ENCODE measurements at regions not wholly inside any gene's neighbourhood (a gene's known extent, or its start where the extent isn't known, plus 50 kb on each side); places are given as distances from the start of the nearest gene placed in this dataset.
A peak's percentile ranks its signal among the peaks of the same experiment; 100 is the strongest.

DNA sequence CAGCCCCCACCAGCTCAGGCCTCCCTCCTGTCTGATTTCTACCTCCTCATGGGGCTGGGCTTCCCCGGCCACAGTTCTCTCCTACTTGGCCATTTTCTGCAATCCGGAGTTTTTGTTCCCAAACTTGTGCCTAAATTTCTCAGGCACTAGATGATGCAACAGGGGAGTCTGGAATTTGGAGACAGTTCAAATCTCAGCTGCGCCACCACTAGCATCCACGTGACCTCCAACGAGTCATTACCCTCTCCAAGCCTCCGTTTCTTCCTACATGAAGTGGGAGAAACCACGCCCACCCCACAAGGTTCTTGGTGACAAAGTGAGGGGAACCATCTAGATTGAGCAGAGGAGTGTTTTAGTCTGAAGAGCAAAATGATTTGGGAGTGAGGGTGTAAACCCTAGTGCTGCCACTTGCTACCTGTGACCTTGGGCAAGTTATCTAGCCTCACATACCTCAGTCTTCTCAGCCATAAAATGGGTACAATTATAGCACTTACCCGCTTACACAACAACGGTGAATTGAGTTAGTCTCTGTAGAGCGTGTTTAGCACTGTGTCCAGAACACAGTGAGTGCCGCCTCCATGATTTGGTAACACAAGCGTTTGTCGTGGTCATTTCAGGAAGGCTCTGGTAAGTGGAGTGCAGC lies 61.4 kb upstream of the ASAP2 start:
- Histone ChIP-seq H3K4me1 (ENCODE audit: control insufficient read depth, insufficient read depth, low read length) (peaks cover 17% of the 10 kb centered on the region), H3K4me3 (ENCODE audit: low read length) (no peak overlapping the region), H3K36me3 (ENCODE audit: control insufficient read depth, insufficient read depth, low read length) (no peaks in the 10 kb centered on the region), H3K27me3 (ENCODE audit: control insufficient read depth, insufficient read depth, low read length) (peaks cover 3% of the 10 kb centered on the region), H3K9me3 (replicated peaks; ENCODE audit: control insufficient read depth, low read depth, low read length) (no peaks in the 10 kb centered on the region), H3K27ac (ENCODE audit: low read length) (no peak overlapping the region)
- 81% methylated on average over 6 of the region's 13 CpGs for WGBS (ENCODE audit: insufficient coverage)
- DNase-seq = no peak

DNA sequence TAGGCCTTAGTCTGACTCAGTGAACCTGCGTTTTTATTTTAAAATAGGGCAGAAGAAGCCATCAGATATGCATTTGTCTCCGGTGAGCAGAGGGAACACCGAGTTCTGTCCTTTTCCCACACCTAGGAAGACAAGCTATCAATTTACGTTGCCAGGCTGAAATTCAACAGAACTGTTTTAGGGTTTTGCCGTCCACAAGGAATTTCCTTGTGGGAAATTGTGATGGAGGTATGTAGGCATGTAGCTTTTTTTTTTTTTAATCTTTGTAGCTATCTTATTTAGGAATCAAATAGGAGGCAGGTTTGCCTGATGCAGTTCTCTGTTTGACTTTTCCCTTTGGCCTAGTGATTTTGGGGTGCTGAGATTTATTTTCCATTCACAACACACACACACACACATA lies 62.0 kb upstream of the ASAP2 start:
- Histone ChIP-seq H3K27me3 (ENCODE audit: control insufficient read depth, insufficient read depth, low read length) (peaks cover 3% of the 10 kb centered on the region), H3K4me3 (ENCODE audit: low read length) (no peak overlapping the region), H3K36me3 (ENCODE audit: control insufficient read depth, insufficient read depth, low read length) (no peaks in the 10 kb centered on the region), H3K9me3 (replicated peaks; ENCODE audit: control insufficient read depth, low read depth, low read length) (no peaks in the 10 kb centered on the region), H3K27ac (ENCODE audit: low read length) (no peak overlapping the region), H3K4me1 (ENCODE audit: control insufficient read depth, insufficient read depth, low read length) (peaks cover 16% of the 10 kb centered on the region)
- WGBS (ENCODE audit: insufficient coverage) = 90% methylated on average over 2 of the region's 5 CpGs
- DNase-seq = no peak

DNA sequence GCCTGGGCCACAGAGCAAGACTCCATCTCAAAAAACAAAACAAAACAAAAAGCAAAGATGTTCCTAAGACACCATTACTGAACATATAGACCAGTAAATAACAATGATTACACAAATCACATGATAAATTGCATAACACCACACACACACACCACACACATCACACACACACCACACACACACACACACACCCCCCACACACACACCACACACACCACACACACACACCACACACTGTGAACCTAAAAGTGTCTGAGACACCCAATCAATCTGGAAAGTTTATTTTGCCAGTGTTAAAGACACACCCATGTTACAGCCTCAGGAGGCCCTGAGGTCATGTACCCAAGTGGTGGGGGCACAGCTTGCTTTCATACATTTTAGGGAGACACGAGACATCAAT lies 62.6 kb upstream of the ASAP2 start:
- no CpG with 5 or more reads among the region's 1 CpG for WGBS (ENCODE audit: insufficient coverage)
- no peak overlapping the region for H3K4me3 ChIP-seq (ENCODE audit: low read length)
- no peaks in the 10 kb centered on the region for H3K36me3 ChIP-seq (ENCODE audit: control insufficient read depth, insufficient read depth, low read length)
- DNase-seq = no peak
- H3K4me1 ChIP-seq (ENCODE audit: control insufficient read depth, insufficient read depth, low read length) = peaks cover 17% of the 10 kb centered on the region
- peaks cover 3% of the 10 kb centered on the region for H3K27me3 ChIP-seq (ENCODE audit: control insufficient read depth, insufficient read depth, low read length)
- no peaks in the 10 kb centered on the region for H3K9me3 ChIP-seq (replicated peaks; ENCODE audit: control insufficient read depth, low read depth, low read length)
- H3K27ac ChIP-seq (ENCODE audit: low read length) = no peak overlapping the region

DNA sequence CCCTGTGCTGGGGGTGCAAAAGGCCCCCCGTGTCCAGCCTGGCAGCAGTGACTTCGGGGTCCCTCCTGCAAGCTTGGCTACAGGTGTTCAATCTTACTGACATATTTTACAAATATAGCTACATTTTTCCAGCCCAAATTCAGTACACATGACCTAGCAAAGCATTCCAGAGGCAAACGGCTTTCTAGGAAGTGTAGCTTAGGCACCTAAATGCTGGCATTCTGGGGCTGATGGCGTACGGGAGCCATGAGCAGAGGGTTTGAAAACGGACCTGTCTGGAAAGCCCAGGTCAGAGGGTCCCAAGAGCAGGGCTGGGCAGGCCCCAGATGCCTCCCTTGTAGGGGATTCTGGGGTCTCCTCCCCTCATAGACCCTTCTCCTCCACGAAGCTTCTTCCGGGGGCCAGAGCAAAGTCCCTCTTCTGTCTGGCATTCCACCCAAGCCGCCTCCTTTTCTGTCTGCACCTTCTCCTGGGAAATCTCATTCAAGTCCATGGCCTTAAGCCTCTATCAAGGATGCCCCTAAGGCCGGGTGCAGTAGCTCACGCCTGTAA lies 63.3 kb upstream of the ASAP2 start:
- Histone ChIP-seq H3K27ac (ENCODE audit: low read length) (peak overlapping the region; percentile 16), H3K27me3 (ENCODE audit: control insufficient read depth, insufficient read depth, low read length) (peaks cover 3% of the 10 kb centered on the region), H3K4me1 (ENCODE audit: control insufficient read depth, insufficient read depth, low read length) (peaks cover 17% of the 10 kb centered on the region), H3K36me3 (ENCODE audit: control insufficient read depth, insufficient read depth, low read length) (no peaks in the 10 kb centered on the region), H3K4me3 (ENCODE audit: low read length) (peak overlapping the region; percentile 30), H3K9me3 (replicated peaks; ENCODE audit: control insufficient read depth, low read depth, low read length) (no peaks in the 10 kb centered on the region)
- DNase-seq = no peak
- WGBS (ENCODE audit: insufficient coverage) = 63% methylated on average over 7 of the region's 11 CpGs

DNA sequence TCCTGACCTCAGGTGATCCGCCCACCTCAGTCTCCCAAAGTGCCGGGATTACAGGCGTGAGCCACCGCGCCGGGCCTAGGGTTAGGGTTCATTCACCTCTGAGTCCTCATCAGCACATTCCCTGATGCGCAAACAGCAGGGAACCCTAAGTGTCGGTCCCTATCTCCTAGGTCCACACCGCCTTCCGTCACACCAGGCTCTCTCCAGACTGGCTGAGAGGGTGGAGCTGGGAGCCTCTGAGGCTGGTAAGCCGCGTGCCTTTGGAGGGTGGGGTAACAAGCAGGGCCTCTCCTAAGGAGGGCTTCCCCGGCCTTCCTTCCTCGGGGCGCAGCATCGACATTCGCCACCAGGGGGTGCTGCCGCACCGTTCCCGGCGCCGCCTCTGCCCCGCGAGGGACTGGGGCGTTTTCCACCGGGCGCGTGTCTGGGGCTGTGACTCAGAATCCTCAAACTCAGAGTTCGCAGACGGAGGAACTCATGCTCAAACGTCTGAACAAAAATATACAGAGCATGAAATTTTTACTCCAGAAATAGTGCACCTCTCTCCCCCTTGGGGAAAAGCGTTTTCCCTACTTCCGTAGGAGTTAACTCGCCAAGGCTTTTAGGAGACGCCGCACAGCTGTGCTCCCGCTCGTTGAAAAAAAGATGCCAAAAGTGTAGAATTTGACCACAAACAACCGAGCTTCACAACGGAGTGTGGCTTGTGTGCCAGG lies 63.9 kb upstream of the ASAP2 start:
- DNase-seq = peak; percentile 89
- 7% methylated on average over 31 of the region's 40 CpGs for WGBS (ENCODE audit: insufficient coverage)
- Histone ChIP-seq H3K4me1 (ENCODE audit: control insufficient read depth, insufficient read depth, low read length) (peaks cover 20% of the 10 kb centered on the region), H3K9me3 (replicated peaks; ENCODE audit: control insufficient read depth, low read depth, low read length) (no peaks in the 10 kb centered on the region), H3K27ac (ENCODE audit: low read length) (peak overlapping the region; percentile 16), H3K4me3 (ENCODE audit: low read length) (peak overlapping the region; percentile 30), H3K36me3 (ENCODE audit: control insufficient read depth, insufficient read depth, low read length) (no peaks in the 10 kb centered on the region), H3K27me3 (ENCODE audit: control insufficient read depth, insufficient read depth, low read length) (peaks cover 3% of the 10 kb centered on the region)

DNA sequence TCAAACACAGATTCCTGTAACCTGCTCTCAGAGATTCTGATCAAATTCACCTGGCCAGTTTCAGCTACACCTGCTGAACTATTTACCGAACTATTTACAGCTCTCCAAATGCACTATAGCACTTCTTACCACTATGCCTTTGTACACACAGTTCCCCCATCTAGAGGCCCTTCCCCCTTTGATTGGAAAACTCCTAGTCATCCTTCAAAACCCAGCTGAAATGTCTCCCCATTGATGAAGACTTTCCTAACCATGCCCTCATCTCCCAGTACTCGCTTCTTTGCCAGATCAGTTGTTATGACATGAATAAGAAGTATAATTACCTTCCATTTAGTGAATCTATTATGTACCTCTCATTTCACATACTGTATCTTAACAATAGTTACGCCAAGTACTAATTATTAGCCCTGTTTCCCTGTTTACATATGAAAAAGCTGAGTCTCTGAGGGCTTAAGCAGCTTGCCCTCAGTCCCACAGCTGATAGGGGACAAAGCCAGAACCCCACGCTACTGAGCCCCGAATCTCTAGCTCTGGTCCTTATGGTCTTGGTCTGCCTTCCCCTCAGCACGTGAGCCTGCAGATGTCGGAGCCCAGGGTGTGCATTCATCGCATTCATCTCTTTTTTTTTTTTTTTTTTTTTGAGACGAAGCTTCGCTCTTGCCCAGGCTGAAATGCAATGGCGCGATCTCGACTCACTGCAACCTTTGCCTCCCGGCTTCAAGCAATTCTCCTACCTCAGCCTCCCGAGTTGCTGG lies 64.7 kb upstream of the ASAP2 start:
- H3K4me1 ChIP-seq (ENCODE audit: control insufficient read depth, insufficient read depth, low read length) = peaks cover 20% of the 10 kb centered on the region
- no peaks in the 10 kb centered on the region for H3K36me3 ChIP-seq (ENCODE audit: control insufficient read depth, insufficient read depth, low read length)
- no peak overlapping the region for H3K4me3 ChIP-seq (ENCODE audit: low read length)
- 88% methylated on average over 13 of the region's 15 CpGs for WGBS (ENCODE audit: insufficient coverage)
- H3K27me3 ChIP-seq (ENCODE audit: control insufficient read depth, insufficient read depth, low read length) = peaks cover 3% of the 10 kb centered on the region
- no peak for DNase-seq
- no peak overlapping the region for H3K27ac ChIP-seq (ENCODE audit: low read length)
- no peaks in the 10 kb centered on the region for H3K9me3 ChIP-seq (replicated peaks; ENCODE audit: control insufficient read depth, low read depth, low read length)

DNA sequence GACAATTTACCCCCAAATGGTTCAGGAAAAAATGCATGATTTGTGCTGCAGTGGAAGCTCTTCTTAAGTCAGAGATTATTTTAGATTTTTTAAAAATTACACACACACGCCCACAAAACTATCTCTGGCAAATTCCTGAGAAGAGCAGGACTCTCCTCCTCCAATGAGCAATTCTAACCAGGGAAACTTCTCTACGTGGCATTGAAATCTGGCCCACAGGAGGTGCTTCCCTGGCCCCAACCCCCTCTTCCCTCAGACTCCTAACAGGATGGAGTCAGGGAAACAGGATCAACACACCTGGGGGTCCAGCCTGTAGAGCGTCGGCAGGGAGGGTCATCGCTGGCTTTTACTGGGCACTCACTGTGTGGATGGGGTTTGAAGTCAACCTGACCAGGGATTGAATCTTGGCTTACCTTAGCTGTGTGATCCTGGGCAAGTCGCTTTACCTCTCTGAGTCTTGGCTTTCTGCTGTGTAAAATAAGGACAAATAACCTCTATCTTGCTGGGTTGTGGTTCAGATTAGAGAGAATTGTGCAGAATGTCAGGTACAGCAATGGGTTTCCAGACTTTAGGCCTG lies 65.4 kb upstream of the ASAP2 start:
- peaks cover 3% of the 10 kb centered on the region for H3K27me3 ChIP-seq (ENCODE audit: control insufficient read depth, insufficient read depth, low read length)
- no peak overlapping the region for H3K4me3 ChIP-seq (ENCODE audit: low read length)
- no peaks in the 10 kb centered on the region for H3K36me3 ChIP-seq (ENCODE audit: control insufficient read depth, insufficient read depth, low read length)
- H3K27ac ChIP-seq (ENCODE audit: low read length) = no peak overlapping the region
- WGBS (ENCODE audit: insufficient coverage) = 73% methylated on average over 5 of the region's 6 CpGs
- H3K4me1 ChIP-seq (ENCODE audit: control insufficient read depth, insufficient read depth, low read length) = peaks cover 20% of the 10 kb centered on the region
- H3K9me3 ChIP-seq (replicated peaks; ENCODE audit: control insufficient read depth, low read depth, low read length) = no peaks in the 10 kb centered on the region
- no peak for DNase-seq

DNA sequence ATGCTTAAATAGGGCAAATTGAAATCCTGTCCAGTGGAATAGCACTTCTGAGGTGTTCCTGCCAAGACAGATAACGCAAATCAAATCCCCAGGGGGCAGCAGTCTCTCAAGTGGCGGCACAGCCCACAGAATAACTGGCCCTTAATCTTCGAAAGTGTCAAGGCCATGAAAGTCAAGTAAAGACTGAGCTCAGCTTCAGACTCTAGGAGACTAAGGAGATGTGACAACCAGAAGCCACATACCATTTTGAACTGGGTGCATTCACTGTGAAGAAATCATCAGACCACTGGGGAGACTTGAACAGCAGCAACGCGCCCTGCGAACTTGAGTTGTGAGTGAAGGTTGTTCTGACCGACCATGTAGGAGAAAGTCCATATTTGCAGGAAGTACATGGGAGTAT lies 66.0 kb upstream of the ASAP2 start:
- Histone ChIP-seq H3K27ac (ENCODE audit: low read length) (no peak overlapping the region), H3K9me3 (replicated peaks; ENCODE audit: control insufficient read depth, low read depth, low read length) (no peaks in the 10 kb centered on the region), H3K36me3 (ENCODE audit: control insufficient read depth, insufficient read depth, low read length) (no peaks in the 10 kb centered on the region), H3K4me3 (ENCODE audit: low read length) (no peak overlapping the region), H3K27me3 (ENCODE audit: control insufficient read depth, insufficient read depth, low read length) (peaks cover 3% of the 10 kb centered on the region), H3K4me1 (ENCODE audit: control insufficient read depth, insufficient read depth, low read length) (peaks cover 20% of the 10 kb centered on the region)
- no peak for DNase-seq
- WGBS (ENCODE audit: insufficient coverage) = 63% methylated on average over 6 of the region's 7 CpGs

DNA sequence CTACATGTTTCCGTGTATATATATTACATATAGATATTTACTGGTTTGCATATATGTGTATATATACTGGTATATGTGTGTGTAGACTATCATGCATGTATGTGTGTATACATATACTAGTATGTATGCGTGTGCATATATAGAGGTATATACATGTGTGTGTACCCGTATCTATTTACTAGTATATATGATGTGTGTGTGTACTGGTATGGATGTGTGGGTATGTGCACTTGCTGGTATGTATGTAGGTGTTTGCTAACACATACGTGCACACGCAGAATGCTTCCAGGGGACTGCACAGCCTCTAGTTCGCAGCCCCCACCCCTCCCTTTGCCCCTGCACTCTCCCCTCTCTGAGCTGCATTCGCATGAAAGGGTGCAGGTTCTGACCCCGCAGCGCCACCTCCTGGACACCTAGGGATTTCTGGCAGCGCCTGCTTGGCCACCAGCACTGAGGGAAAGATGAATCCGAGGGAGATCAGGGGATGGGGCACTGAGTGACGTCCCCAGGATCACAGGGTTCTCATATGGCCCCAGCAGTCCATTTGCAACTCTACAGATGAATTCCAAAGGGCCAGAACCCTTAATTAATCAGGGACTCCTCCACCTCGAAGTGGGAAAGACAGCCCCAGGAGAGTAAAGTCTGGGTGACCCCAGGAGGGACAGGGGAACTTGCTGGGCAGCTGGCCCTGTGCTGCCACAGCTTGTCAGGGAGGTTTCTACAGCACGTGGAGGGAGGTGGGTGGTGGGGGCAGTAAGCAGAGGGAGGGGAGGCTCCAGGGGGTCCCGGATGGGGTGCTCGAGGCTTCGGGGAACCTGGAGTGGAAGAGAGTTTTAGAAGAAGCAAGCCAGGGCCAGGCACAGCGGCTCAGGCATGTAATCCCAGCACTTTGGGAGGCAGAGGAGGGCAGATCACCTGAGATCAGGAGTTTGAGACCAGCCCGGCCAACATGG lies 66.8 kb upstream of the ASAP2 start:
- no peak overlapping the region for H3K27ac ChIP-seq (ENCODE audit: low read length)
- no peaks in the 10 kb centered on the region for H3K9me3 ChIP-seq (replicated peaks; ENCODE audit: control insufficient read depth, low read depth, low read length)
- H3K27me3 ChIP-seq (ENCODE audit: control insufficient read depth, insufficient read depth, low read length) = peaks cover 3% of the 10 kb centered on the region
- peaks cover 20% of the 10 kb centered on the region for H3K4me1 ChIP-seq (ENCODE audit: control insufficient read depth, insufficient read depth, low read length)
- H3K36me3 ChIP-seq (ENCODE audit: control insufficient read depth, insufficient read depth, low read length) = no peaks in the 10 kb centered on the region
- WGBS (ENCODE audit: insufficient coverage) = 37% methylated on average over 11 of the region's 19 CpGs
- no peak overlapping the region for H3K4me3 ChIP-seq (ENCODE audit: low read length)
- peak; percentile 68 for DNase-seq

Measured in muscle of leg (tissue), 3 donors.